H1 (cell line): ENCODE measurements at regions not wholly inside any gene's neighbourhood (a gene's known extent, or its start where the extent isn't known, plus 50 kb on each side); places are given as distances from the start of the nearest gene placed in this dataset.

Source experiments
- CTCF ChIP-seq, 3 experiments: IDR thresholded peaks; 1 replicate in 2 of 3; 2 replicates in 1 of 3; pipeline versions ENCODE4 v1.5.1 to v1.6.1; 2011; ENCODE audit warnings: low read length in 3 of 3, mild to moderate bottlenecking in 3 of 3, inconsistent platforms in 2 of 3, low read depth in 1 of 3, moderate library complexity in 1 of 3; ENCODE audit not compliant: insufficient read depth in 1 of 3; ENCODE audit errors: control extremely low read depth in 1 of 3
- EP300 ChIP-seq, 2 experiments: IDR thresholded peaks; 1 replicate in 1 of 2; 2 replicates in 1 of 2; pipeline ENCODE4 v1.6.1; 2011 to 2012; ENCODE audit warnings: low read depth in 2 of 2, low read length in 2 of 2, mild to moderate bottlenecking in 2 of 2, borderline replicate concordance in 1 of 2, inconsistent platforms in 1 of 2, moderate library complexity in 1 of 2
- POU5F1 ChIP-seq: IDR thresholded peaks from 2 replicates; pipeline ENCODE4 v1.6.1; 2011; ENCODE audit warnings: low read depth, mild to moderate bottlenecking, low read length, moderate library complexity
- RBBP5 ChIP-seq: IDR thresholded peaks from 2 replicates; pipeline ENCODE4 v1.7.1; 2012; ENCODE audit warnings: low read depth, mild to moderate bottlenecking, inconsistent platforms, low read length, moderate library complexity, borderline replicate concordance
- TEAD4 ChIP-seq: IDR thresholded peaks from 2 replicates; pipeline ENCODE4 v1.6.1; 2012; ENCODE audit warnings: low read depth, low read length, inconsistent platforms, mixed read lengths
- USF2 ChIP-seq: IDR thresholded peaks from 2 replicates; pipeline ENCODE4 v1.6.1; 2011; ENCODE audit warnings: low read length, improper control_type of control experiment

GRCh38 chr13:50529154-50529882, 314.2 kb downstream of the DLEU7 start:
- TF ChIP-seq CTCF (IDR thresholded peaks at IDR 0.05; ENCODE audit: control extremely low read depth in 1 of 3, insufficient read depth in 1 of 3, low read depth in 1 of 3, low read length in 3 of 3) (no peak), USF2 (no peak), EP300 (IDR thresholded peaks at IDR 0.05; ENCODE audit: borderline replicate concordance in 1 of 2, low read depth in 2 of 2, low read length in 2 of 2) (no peak), POU5F1 (no peak), RBBP5 (no peak), TEAD4 (no peak)
